IgD-negative memory B cell (primary cell): ENCODE measurements at regions not wholly inside any gene's neighbourhood (a gene's known extent, or its start where the extent isn't known, plus 50 kb on each side); places are given as distances from the start of the nearest gene placed in this dataset.

Source experiments
- H3K27ac Mint-ChIP-seq, 3 donors: one replicate each; pipeline ENCODE4 v1.8.0; 2020 to 2022; ENCODE audit warnings: mild to moderate bottlenecking in 3 of 3, mixed read lengths in 3 of 3, moderate library complexity in 1 of 3
- H3K27me3 Mint-ChIP-seq: one replicate; pipeline ENCODE4 v1.8.0; 2021; ENCODE audit warnings: mixed read lengths
- H3K36me3 Mint-ChIP-seq: one replicate; pipeline ENCODE4 v1.8.0; 2020; ENCODE audit warnings: mild to moderate bottlenecking, mixed read lengths
- H3K4me1 Mint-ChIP-seq, 3 donors: one replicate each; pipeline ENCODE4 v1.8.0; 2020 to 2022; ENCODE audit warnings: mixed read lengths in 3 of 3, mild to moderate bottlenecking in 1 of 3
- H3K4me3 Mint-ChIP-seq, 4 donors: one replicate each; pipeline ENCODE4 v1.8.0; 2020 to 2022; ENCODE audit warnings: mild to moderate bottlenecking in 4 of 4, mixed read lengths in 4 of 4, moderate library complexity in 3 of 4
- H3K9me3 Mint-ChIP-seq, 3 donors: one replicate each; pipeline ENCODE4 v1.8.0; 2020 to 2021; ENCODE audit warnings: mixed read lengths in 3 of 3, mild to moderate bottlenecking in 1 of 3

GRCh38 chr15:95584088-95584487 lies 746.4 kb upstream of the NR2F2 start:
- Mint-ChIP-seq H3K4me3 (no peak overlapping the region), H3K27ac (no peak overlapping the region), H3K9me3 (peaks cover 0 to 4% (median 3%) of the 10 kb centered on the region in 3 donors), H3K27me3 (no peaks in the 10 kb centered on the region), H3K36me3 (peaks cover 2% of the 10 kb centered on the region), H3K4me1 (no peaks in the 10 kb centered on the region)

GRCh38 chr15:95588056-95588455 lies 742.4 kb upstream of the NR2F2 start:
- no peak overlapping the region for H3K4me3 Mint-ChIP-seq
- no peak overlapping the region for H3K27ac Mint-ChIP-seq
- peaks cover 0 to 4% (median 3%) of the 10 kb centered on the region in 3 donors for H3K9me3 Mint-ChIP-seq
- peaks cover 2% of the 10 kb centered on the region for H3K36me3 Mint-ChIP-seq
- H3K27me3 Mint-ChIP-seq: no peaks in the 10 kb centered on the region
- H3K4me1 Mint-ChIP-seq: no peaks in the 10 kb centered on the region

- Mint-ChIP-seq H3K9me3 (peaks cover 0 to 4% (median 0%) of the 10 kb centered on the region in 3 donors), H3K4me3 (no peak overlapping the region), H3K4me1 (no peaks in the 10 kb centered on the region), H3K27ac (no peak overlapping the region), H3K36me3 (no peaks in the 10 kb centered on the region), H3K27me3 (no peaks in the 10 kb centered on the region)
These were observed 739.9 kb upstream of the NR2F2 start for GRCh38 chr15:95590533-95591044.

- peaks cover 0 to 5% (median 2%) of the 10 kb centered on the region in 3 donors for H3K9me3 Mint-ChIP-seq
- H3K4me3 Mint-ChIP-seq: no peak overlapping the region
- no peaks in the 10 kb centered on the region for H3K36me3 Mint-ChIP-seq
- no peaks in the 10 kb centered on the region for H3K4me1 Mint-ChIP-seq
- no peaks in the 10 kb centered on the region for H3K27me3 Mint-ChIP-seq
- H3K27ac Mint-ChIP-seq: no peak overlapping the region
These were observed 739.2 kb upstream of the NR2F2 start for GRCh38 chr15:95591270-95591669.

- Mint-ChIP-seq H3K9me3 (peaks cover 0 to 5% (median 2%) of the 10 kb centered on the region in 3 donors), H3K36me3 (no peaks in the 10 kb centered on the region), H3K4me1 (no peaks in the 10 kb centered on the region), H3K27ac (no peak overlapping the region), H3K4me3 (no peak overlapping the region), H3K27me3 (no peaks in the 10 kb centered on the region)
These were observed 738.6 kb upstream of the NR2F2 start for GRCh38 chr15:95591886-95592285.

GRCh38 chr15:95594496-95594895 lies 736.0 kb upstream of the NR2F2 start:
- Mint-ChIP-seq H3K4me3 (no peak overlapping the region), H3K27ac (no peak overlapping the region), H3K4me1 (no peaks in the 10 kb centered on the region), H3K9me3 (peaks cover 0 to 5% (median 2%) of the 10 kb centered on the region in 3 donors), H3K36me3 (no peaks in the 10 kb centered on the region), H3K27me3 (no peaks in the 10 kb centered on the region)

- peaks cover 0 to 6% (median 4%) of the 10 kb centered on the region in 3 donors for H3K9me3 Mint-ChIP-seq
- no peaks in the 10 kb centered on the region for H3K36me3 Mint-ChIP-seq
- H3K27me3 Mint-ChIP-seq: no peaks in the 10 kb centered on the region
- no peak overlapping the region for H3K4me3 Mint-ChIP-seq
- no peak overlapping the region for H3K27ac Mint-ChIP-seq
- H3K4me1 Mint-ChIP-seq: no peaks in the 10 kb centered on the region
These were observed 734.7 kb upstream of the NR2F2 start for GRCh38 chr15:95595759-95596158.

- H3K4me3 Mint-ChIP-seq: no peak overlapping the region
- H3K9me3 Mint-ChIP-seq: peaks cover 0 to 6% (median 4%) of the 10 kb centered on the region in 3 donors
- no peaks in the 10 kb centered on the region for H3K27me3 Mint-ChIP-seq
- no peaks in the 10 kb centered on the region for H3K36me3 Mint-ChIP-seq
- H3K4me1 Mint-ChIP-seq: no peaks in the 10 kb centered on the region
- H3K27ac Mint-ChIP-seq: no peak overlapping the region
These were observed 734.0 kb upstream of the NR2F2 start for GRCh38 chr15:95596496-95596895.

- H3K4me3 Mint-ChIP-seq: no peak overlapping the region
- H3K4me1 Mint-ChIP-seq: no peaks in the 10 kb centered on the region
- no peaks in the 10 kb centered on the region for H3K36me3 Mint-ChIP-seq
- peaks cover 3 to 6% (median 4%) of the 10 kb centered on the region in 3 donors for H3K9me3 Mint-ChIP-seq
- no peak overlapping the region for H3K27ac Mint-ChIP-seq
- H3K27me3 Mint-ChIP-seq: no peaks in the 10 kb centered on the region
These were observed 732.1 kb upstream of the NR2F2 start for GRCh38 chr15:95598251-95598855.

GRCh38 chr15:95600367-95600766 lies 730.1 kb upstream of the NR2F2 start:
- H3K27ac Mint-ChIP-seq: no peak overlapping the region
- no peaks in the 10 kb centered on the region for H3K27me3 Mint-ChIP-seq
- peaks cover 3 to 4% (median 4%) of the 10 kb centered on the region in 3 donors for H3K9me3 Mint-ChIP-seq
- no peaks in the 10 kb centered on the region for H3K4me1 Mint-ChIP-seq
- no peaks in the 10 kb centered on the region for H3K36me3 Mint-ChIP-seq
- H3K4me3 Mint-ChIP-seq: no peak overlapping the region

GRCh38 chr15:95600884-95601283 lies 729.6 kb upstream of the NR2F2 start:
- no peaks in the 10 kb centered on the region for H3K4me1 Mint-ChIP-seq
- peaks cover 2 to 3% (median 3%) of the 10 kb centered on the region in 3 donors for H3K9me3 Mint-ChIP-seq
- H3K27me3 Mint-ChIP-seq: no peaks in the 10 kb centered on the region
- no peak overlapping the region for H3K27ac Mint-ChIP-seq
- no peaks in the 10 kb centered on the region for H3K36me3 Mint-ChIP-seq
- H3K4me3 Mint-ChIP-seq: no peak overlapping the region

- Mint-ChIP-seq H3K27ac (no peak overlapping the region), H3K4me1 (no peaks in the 10 kb centered on the region), H3K4me3 (no peak overlapping the region), H3K9me3 (peaks cover 2 to 3% (median 3%) of the 10 kb centered on the region in 3 donors), H3K27me3 (no peaks in the 10 kb centered on the region), H3K36me3 (no peaks in the 10 kb centered on the region)
These were observed 729.0 kb upstream of the NR2F2 start for GRCh38 chr15:95601525-95601924.

- Mint-ChIP-seq H3K4me3 (no peak overlapping the region), H3K27me3 (no peaks in the 10 kb centered on the region), H3K4me1 (no peaks in the 10 kb centered on the region), H3K9me3 (peaks cover 2 to 3% (median 3%) of the 10 kb centered on the region in 3 donors), H3K27ac (no peak overlapping the region), H3K36me3 (no peaks in the 10 kb centered on the region)
These were observed 726.7 kb upstream of the NR2F2 start for GRCh38 chr15:95603802-95604201.

GRCh38 chr15:95604634-95605036 lies 725.9 kb upstream of the NR2F2 start:
- peaks cover 2 to 3% (median 2%) of the 10 kb centered on the region in 3 donors for H3K9me3 Mint-ChIP-seq
- H3K36me3 Mint-ChIP-seq: no peaks in the 10 kb centered on the region
- H3K4me1 Mint-ChIP-seq: no peaks in the 10 kb centered on the region
- no peak overlapping the region for H3K4me3 Mint-ChIP-seq
- no peaks in the 10 kb centered on the region for H3K27me3 Mint-ChIP-seq
- H3K27ac Mint-ChIP-seq: no peak overlapping the region

GRCh38 chr15:95605098-95605497 lies 725.4 kb upstream of the NR2F2 start:
- H3K36me3 Mint-ChIP-seq: no peaks in the 10 kb centered on the region
- H3K4me3 Mint-ChIP-seq: no peak overlapping the region
- H3K4me1 Mint-ChIP-seq: no peaks in the 10 kb centered on the region
- no peak overlapping the region for H3K27ac Mint-ChIP-seq
- peaks cover 1 to 3% (median 2%) of the 10 kb centered on the region in 3 donors for H3K9me3 Mint-ChIP-seq
- no peaks in the 10 kb centered on the region for H3K27me3 Mint-ChIP-seq

GRCh38 chr15:95606551-95606950 lies 723.9 kb upstream of the NR2F2 start:
- peaks cover 0 to 3% (median 0%) of the 10 kb centered on the region in 3 donors for H3K9me3 Mint-ChIP-seq
- no peak overlapping the region for H3K4me3 Mint-ChIP-seq
- no peaks in the 10 kb centered on the region for H3K27me3 Mint-ChIP-seq
- no peaks in the 10 kb centered on the region for H3K36me3 Mint-ChIP-seq
- H3K27ac Mint-ChIP-seq: no peak overlapping the region
- no peaks in the 10 kb centered on the region for H3K4me1 Mint-ChIP-seq
